ENCODE measurements at regions not wholly inside any gene's neighbourhood (a gene's known extent, or its start where the extent isn't known, plus 50 kb on each side); places are given as distances from the start of the nearest gene placed in this dataset.

- no peak for TF ChIP-seq CTCF (IDR thresholded peaks at IDR 0.05; ENCODE audit: low read depth, low read length, poor library complexity, severe bottlenecking)
- TF ChIP-seq EZH2phosphoT487 (IDR thresholded peaks at IDR 0.05; ENCODE audit: borderline replicate concordance, low read length) = no peak
Observed at GRCh38 chr9:16138561-16139491, 586.0 kb downstream of the CCDC171 start.
